ENCODE measurements at regions not wholly inside any gene's neighbourhood (a gene's known extent, or its start where the extent isn't known, plus 50 kb on each side); places are given as distances from the start of the nearest gene placed in this dataset.

GRCh38 chr6:156026486-156027247 lies 571.0 kb upstream of the NOX3 start:
- H3K27me3 Mint-ChIP-seq = no peaks in the 10 kb centered on the region
- peaks cover 6% of the 10 kb centered on the region for H3K36me3 Mint-ChIP-seq
- DNase-seq (ENCODE audit: low spot score) (no peak), ATAC-seq (no peak)
- peaks cover 16% of the 10 kb centered on the region for H3K9me3 Mint-ChIP-seq
- no peak overlapping the region for H3K27ac Mint-ChIP-seq
- H3K4me1 Mint-ChIP-seq (ENCODE audit: low read depth in 2 of 2) = no peaks in the 10 kb centered on the region
- no peak overlapping the region for H3K4me3 Mint-ChIP-seq

GRCh38 chr6:156024339-156024738 lies 568.7 kb upstream of the NOX3 start:
- DNase-seq (ENCODE audit: low spot score) (no peak), ATAC-seq (no peak)
- H3K4me3 Mint-ChIP-seq = no peak overlapping the region
- peaks cover 0 to 2% of the 10 kb centered on the region in 2 donors for H3K27me3 Mint-ChIP-seq
- peaks cover 6% of the 10 kb centered on the region for H3K36me3 Mint-ChIP-seq
- H3K9me3 Mint-ChIP-seq = peaks cover 20% of the 10 kb centered on the region
- H3K27ac Mint-ChIP-seq = no peak overlapping the region
- no peaks in the 10 kb centered on the region for H3K4me1 Mint-ChIP-seq (ENCODE audit: low read depth in 2 of 2)

DNA sequence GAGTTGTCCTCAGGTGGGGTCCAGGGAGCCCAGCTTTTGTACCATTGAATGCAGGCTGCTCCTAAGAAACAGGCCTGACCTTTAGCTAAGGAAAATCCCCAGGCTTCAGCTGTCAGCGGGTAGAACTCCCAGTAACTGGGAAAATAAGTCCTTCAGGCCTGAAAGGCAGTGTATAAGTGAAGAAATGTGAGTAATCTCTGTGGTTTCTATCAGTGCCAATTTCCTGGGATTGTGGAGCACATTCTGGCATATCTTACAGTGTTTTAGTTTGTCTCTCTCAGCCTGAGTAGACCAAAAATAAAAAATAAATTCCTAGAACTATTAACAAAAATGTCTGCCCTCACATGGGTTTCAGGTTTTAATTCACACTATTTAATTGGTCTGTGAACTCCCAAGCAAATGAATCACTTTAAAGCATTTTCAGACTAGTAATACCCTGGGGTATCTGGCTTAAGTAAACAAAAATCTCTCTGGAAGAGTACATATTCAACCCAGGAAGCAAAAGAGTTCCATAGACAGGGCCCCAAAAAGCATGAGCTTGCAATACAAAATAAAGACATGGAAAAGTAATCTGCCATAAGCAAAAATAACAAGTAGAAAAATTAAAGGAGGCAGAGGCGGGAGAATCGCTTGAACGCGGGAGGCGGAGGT lies 566.2 kb upstream of the NOX3 start:
- Mint-ChIP-seq H3K27me3 (peaks cover 0 to 2% of the 10 kb centered on the region in 2 donors), H3K9me3 (peaks cover 20% of the 10 kb centered on the region), H3K27ac (no peak overlapping the region), H3K4me1 (ENCODE audit: low read depth in 2 of 2) (no peaks in the 10 kb centered on the region), H3K36me3 (peaks cover 6% of the 10 kb centered on the region), H3K4me3 (no peak overlapping the region)
- DNase-seq (ENCODE audit: low spot score) = no peak
- ATAC-seq = no peak

- H3K9me3 Mint-ChIP-seq = peaks cover 10% of the 10 kb centered on the region
- no peak for DNase-seq (ENCODE audit: low spot score)
- H3K27me3 Mint-ChIP-seq = peaks cover 0 to 5% of the 10 kb centered on the region in 2 donors
- H3K4me1 Mint-ChIP-seq (ENCODE audit: low read depth in 2 of 2) = no peaks in the 10 kb centered on the region
- H3K27ac Mint-ChIP-seq = no peak overlapping the region
- H3K36me3 Mint-ChIP-seq = no peaks in the 10 kb centered on the region
- no peak overlapping the region for H3K4me3 Mint-ChIP-seq
- ATAC-seq = no peak
These were observed 562.2 kb upstream of the NOX3 start for GRCh38 chr6:156017838-156018237.

- Mint-ChIP-seq H3K27me3 (peaks cover 0 to 5% of the 10 kb centered on the region in 2 donors), H3K4me3 (no peak overlapping the region), H3K27ac (no peak overlapping the region), H3K9me3 (peaks cover 10% of the 10 kb centered on the region), H3K4me1 (ENCODE audit: low read depth in 2 of 2) (no peaks in the 10 kb centered on the region), H3K36me3 (no peaks in the 10 kb centered on the region)
- ATAC-seq = no peak
- DNase-seq (ENCODE audit: low spot score) = no peak
These were observed 560.7 kb upstream of the NOX3 start for GRCh38 chr6:156016186-156016976.

DNA sequence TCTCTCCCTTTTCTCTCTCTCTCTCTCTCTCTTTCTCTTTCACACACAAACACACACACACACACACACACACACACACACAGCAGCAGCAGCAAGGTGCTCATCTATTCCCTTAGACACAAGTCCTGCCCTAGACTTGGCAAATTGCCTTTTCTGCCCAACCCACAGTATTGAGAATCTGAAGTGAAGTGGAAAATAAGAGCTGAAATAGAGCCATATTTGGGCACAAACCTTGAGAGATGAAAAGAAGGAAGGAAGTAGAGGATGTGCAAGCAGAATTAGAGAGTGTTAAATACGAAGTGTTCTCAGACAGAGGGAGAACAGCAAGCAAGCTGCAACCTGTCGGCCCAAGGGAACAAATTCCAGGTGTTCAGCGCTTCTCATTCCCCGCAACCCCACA lies 557.5 kb upstream of the NOX3 start:
- Mint-ChIP-seq H3K4me1 (ENCODE audit: low read depth in 2 of 2) (no peaks in the 10 kb centered on the region), H3K27me3 (peaks cover 0 to 2% of the 10 kb centered on the region in 2 donors), H3K9me3 (peaks cover 10% of the 10 kb centered on the region), H3K4me3 (no peak overlapping the region), H3K36me3 (no peaks in the 10 kb centered on the region), H3K27ac (no peak overlapping the region)
- no peak for ATAC-seq
- DNase-seq (ENCODE audit: low spot score) = no peak

DNA sequence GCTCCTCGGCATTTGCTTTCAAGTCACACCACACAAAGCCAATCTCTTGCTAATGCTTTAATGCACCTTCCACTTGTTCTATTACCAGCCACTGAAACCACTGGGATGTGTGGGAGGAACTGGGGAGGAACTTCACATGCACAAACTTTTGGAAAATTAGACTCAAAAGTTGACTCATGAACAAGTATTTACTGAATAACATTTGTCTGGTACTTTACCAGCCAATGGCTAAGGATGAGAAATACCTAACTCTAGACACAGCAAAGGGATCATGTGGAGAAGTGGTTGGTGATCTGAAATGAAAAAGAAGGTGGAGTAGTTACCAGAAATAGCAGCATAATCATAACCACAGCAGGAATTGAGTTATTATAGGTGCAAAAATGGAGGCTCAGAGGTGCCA lies 554.0 kb upstream of the NOX3 start:
- Mint-ChIP-seq H3K36me3 (no peaks in the 10 kb centered on the region), H3K4me3 (no peak overlapping the region), H3K27ac (no peak overlapping the region), H3K27me3 (peaks cover 0 to 2% of the 10 kb centered on the region in 2 donors), H3K9me3 (peaks cover 10% of the 10 kb centered on the region), H3K4me1 (ENCODE audit: low read depth in 2 of 2) (no peaks in the 10 kb centered on the region)
- ATAC-seq = no peak
- no peak for DNase-seq (ENCODE audit: low spot score)

DNA sequence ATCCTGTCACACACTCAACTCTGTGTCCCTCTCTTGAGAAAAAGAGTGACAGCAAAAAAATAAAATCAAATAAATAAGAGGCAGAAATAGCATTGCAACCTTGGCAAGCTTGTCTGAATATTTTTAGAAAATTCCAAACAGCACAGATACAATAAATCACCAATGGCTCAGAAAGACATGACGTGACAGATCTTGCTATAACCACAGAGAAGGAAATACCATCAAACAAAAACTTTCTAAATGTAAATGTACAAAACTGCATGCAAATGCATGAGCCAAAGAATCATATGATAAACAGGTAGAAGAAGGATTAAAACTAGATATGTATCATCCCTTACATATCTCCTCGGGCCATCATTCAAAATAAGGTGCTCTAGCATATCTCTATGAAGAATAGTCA lies 549.2 kb upstream of the NOX3 start:
- Mint-ChIP-seq H3K27ac (no peak overlapping the region), H3K36me3 (no peaks in the 10 kb centered on the region), H3K9me3 (peaks cover 3% of the 10 kb centered on the region), H3K27me3 (no peaks in the 10 kb centered on the region), H3K4me3 (no peak overlapping the region), H3K4me1 (ENCODE audit: low read depth in 2 of 2) (no peaks in the 10 kb centered on the region)
- no peak for DNase-seq (ENCODE audit: low spot score)
- ATAC-seq = no peak

- H3K9me3 Mint-ChIP-seq = peaks cover 6% of the 10 kb centered on the region
- no peak overlapping the region for H3K4me3 Mint-ChIP-seq
- H3K27ac Mint-ChIP-seq = no peak overlapping the region
- DNase-seq (ENCODE audit: low spot score) = no peak
- H3K27me3 Mint-ChIP-seq = no peaks in the 10 kb centered on the region
- H3K36me3 Mint-ChIP-seq = no peaks in the 10 kb centered on the region
- no peaks in the 10 kb centered on the region for H3K4me1 Mint-ChIP-seq (ENCODE audit: low read depth in 2 of 2)
- ATAC-seq = no peak
These were observed 540.5 kb upstream of the NOX3 start for GRCh38 chr6:155996151-155996550.

DNA sequence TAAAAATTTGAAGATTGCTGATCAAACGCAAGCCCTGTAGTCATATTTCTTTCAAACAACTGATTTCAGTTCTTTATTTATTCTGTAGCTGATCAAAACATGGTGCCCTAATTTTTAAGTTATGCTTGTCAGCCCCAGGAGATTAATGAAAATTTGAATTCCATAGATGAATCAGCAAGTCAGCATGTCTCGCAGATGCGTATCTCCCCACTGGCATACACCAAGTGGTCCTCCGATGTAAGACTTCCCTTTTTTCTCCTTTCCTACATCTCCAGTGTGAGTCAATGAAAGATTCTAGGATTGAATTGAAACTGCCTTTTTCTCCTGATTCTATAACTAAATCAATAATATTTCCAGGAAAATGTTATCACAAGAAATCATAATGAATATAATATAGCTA lies 539.6 kb upstream of the NOX3 start:
- Mint-ChIP-seq H3K4me1 (ENCODE audit: low read depth in 2 of 2) (no peaks in the 10 kb centered on the region), H3K4me3 (no peak overlapping the region), H3K36me3 (no peaks in the 10 kb centered on the region), H3K27me3 (no peaks in the 10 kb centered on the region), H3K27ac (no peak overlapping the region), H3K9me3 (peaks cover 6% of the 10 kb centered on the region)
- ATAC-seq = no peak
- no peak for DNase-seq (ENCODE audit: low spot score)

DNA sequence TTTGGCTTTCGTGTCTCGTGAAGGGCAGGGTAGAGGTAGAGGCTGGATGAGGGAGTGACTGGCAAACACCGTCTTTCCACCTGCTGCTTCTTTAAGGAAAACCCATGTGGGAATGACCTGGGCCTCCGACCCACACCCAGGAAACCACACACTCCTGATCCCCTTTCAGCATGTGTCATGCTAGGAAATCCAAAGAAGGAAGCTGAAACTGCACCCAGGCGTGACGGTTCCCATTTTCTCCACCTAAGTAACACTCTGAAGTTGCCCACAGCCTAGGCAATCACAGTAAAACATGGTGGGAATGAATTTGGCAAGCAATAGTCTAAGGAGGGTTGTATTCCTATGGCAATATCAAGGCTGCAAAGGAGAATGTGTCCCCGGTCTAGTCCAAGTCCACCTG lies 538.4 kb upstream of the NOX3 start:
- Mint-ChIP-seq H3K4me1 (ENCODE audit: low read depth in 2 of 2) (no peaks in the 10 kb centered on the region), H3K4me3 (no peak overlapping the region), H3K27me3 (no peaks in the 10 kb centered on the region), H3K27ac (no peak overlapping the region), H3K36me3 (no peaks in the 10 kb centered on the region), H3K9me3 (peaks cover 6% of the 10 kb centered on the region)
- no peak for ATAC-seq
- DNase-seq (ENCODE audit: low spot score) = no peak

GRCh38 chr6:155993240-155993639 lies 537.6 kb upstream of the NOX3 start:
- Mint-ChIP-seq H3K27me3 (no peaks in the 10 kb centered on the region), H3K36me3 (no peaks in the 10 kb centered on the region), H3K9me3 (peaks cover 6% of the 10 kb centered on the region), H3K4me3 (no peak overlapping the region), H3K27ac (no peak overlapping the region), H3K4me1 (ENCODE audit: low read depth in 2 of 2) (no peaks in the 10 kb centered on the region)
- ATAC-seq (no peak), DNase-seq (ENCODE audit: low spot score) (no peak)

DNA sequence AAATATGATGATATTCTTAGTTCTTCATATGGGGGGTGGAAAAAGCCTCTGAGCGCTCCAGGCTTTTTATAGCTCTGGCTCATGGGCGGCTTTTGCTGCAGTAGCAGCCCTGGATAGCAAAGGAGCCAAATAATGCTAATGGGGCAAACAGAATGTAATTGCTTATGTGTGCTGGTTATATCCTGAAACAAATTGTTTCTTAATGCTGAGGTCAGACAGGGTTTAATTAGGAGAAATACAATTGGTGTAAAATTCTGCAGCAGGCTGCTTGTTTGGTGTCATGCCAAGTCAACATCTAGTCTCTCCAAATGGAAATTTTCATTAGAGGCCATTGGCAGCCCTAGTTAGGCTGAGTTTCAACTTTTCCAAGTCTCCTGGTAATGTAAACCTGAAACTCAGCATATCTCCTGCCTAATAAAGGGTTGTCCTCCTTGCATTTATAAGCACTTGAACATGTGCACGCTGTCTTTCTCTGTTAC lies 530.1 kb upstream of the NOX3 start:
- H3K4me1 Mint-ChIP-seq (ENCODE audit: low read depth in 2 of 2) = no peaks in the 10 kb centered on the region
- DNase-seq (ENCODE audit: low spot score) = no peak
- no peak for ATAC-seq
- H3K9me3 Mint-ChIP-seq = no peaks in the 10 kb centered on the region
- H3K4me3 Mint-ChIP-seq = no peak overlapping the region
- H3K27me3 Mint-ChIP-seq = no peaks in the 10 kb centered on the region
- H3K36me3 Mint-ChIP-seq = no peaks in the 10 kb centered on the region
- no peak overlapping the region for H3K27ac Mint-ChIP-seq

GRCh38 chr6:155980768-155981079 lies 525.1 kb upstream of the NOX3 start:
- no peaks in the 10 kb centered on the region for H3K36me3 Mint-ChIP-seq
- H3K27ac Mint-ChIP-seq = no peak overlapping the region
- no peaks in the 10 kb centered on the region for H3K4me1 Mint-ChIP-seq (ENCODE audit: low read depth in 2 of 2)

More at GRCh38 chr6:155980768-155981079, 525.1 kb upstream of the NOX3 start:
- ATAC-seq (no peak), DNase-seq (ENCODE audit: low spot score) (no peak)
- Mint-ChIP-seq H3K27me3 (no peaks in the 10 kb centered on the region), H3K4me3 (no peak overlapping the region), H3K9me3 (no peaks in the 10 kb centered on the region)

Measured in natural killer cell treated with Interleukin-12 subunit alpha and Interleukin-12 subunit beta and Interleukin-15 and Interleukin-18, amount 100 ng/mL, for 72 hours (primary cell).